ENCODE measurements at regions not wholly inside any gene's neighbourhood (a gene's known extent, or its start where the extent isn't known, plus 50 kb on each side); places are given as distances from the start of the nearest gene placed in this dataset.

DNA sequence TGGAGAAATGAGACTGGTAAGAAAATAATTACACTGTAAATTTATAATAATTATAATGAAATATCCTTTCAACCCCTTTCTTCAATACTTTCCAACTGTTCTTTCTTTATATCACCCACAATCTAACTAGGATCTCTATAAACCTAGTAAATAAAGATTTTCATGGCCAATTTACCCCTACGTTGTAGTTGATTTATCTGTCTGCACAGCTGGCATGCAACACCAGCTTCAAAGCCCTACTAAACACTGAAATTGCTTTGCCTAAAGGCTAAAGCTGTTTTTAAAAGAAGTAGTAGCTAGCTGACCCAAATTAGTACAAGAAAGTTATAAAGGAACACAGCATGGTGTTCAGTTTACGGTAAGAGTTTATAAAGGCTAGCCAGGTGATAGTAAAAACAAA, 140.1 kb downstream of the NOL4 start:
- no peak overlapping the region for H3K4me3 ChIP-seq (ENCODE audit: low read depth, low read length)
- TF ChIP-seq, protein P1, sequence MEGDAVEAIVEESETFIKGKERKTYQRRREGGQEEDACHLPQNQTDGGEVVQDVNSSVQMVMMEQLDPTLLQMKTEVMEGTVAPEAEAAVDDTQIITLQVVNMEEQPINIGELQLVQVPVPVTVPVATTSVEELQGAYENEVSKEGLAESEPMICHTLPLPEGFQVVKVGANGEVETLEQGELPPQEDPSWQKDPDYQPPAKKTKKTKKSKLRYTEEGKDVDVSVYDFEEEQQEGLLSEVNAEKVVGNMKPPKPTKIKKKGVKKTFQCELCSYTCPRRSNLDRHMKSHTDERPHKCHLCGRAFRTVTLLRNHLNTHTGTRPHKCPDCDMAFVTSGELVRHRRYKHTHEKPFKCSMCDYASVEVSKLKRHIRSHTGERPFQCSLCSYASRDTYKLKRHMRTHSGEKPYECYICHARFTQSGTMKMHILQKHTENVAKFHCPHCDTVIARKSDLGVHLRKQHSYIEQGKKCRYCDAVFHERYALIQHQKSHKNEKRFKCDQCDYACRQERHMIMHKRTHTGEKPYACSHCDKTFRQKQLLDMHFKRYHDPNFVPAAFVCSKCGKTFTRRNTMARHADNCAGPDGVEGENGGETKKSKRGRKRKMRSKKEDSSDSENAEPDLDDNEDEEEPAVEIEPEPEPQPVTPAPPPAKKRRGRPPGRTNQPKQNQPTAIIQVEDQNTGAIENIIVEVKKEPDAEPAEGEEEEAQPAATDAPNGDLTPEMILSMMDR (IDR thresholded peaks at IDR 0.05; ENCODE audit: insufficient read depth, low read length), result no peak

GRCh38 chr18:34083910-34084535, 140.7 kb downstream of the NOL4 start:
- no peak for DNase-seq (ENCODE audit: low read depth)
- TF ChIP-seq, protein P1 (IDR thresholded peaks at IDR 0.05; ENCODE audit: insufficient read depth, low read length), result no peak
- H3K4me3 ChIP-seq (ENCODE audit: low read depth, low read length), result no peak overlapping the region

More for the DNA sequence above, 140.1 kb downstream of the NOL4 start:
- DNase-seq (ENCODE audit: low read depth), result no peak

DNA sequence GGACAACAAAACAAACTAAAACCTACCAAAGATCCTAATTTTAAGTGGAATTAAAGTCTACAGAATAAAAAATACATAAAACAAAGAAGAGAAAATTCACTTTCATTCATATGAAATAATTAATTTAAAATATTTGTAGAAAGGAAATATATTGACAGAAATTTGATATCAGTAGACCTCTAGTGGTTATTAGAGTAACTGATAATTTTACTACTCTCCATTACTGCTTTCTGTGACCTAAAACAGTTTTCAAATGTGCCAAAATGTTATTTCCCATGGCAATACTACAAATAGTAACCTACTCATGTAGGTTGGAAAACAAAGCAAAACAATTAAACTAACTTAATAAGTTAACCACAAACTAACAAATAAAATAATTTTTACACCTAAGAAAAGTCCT, 147.1 kb downstream of the NOL4 start:
- DNase-seq (ENCODE audit: low read depth), result no peak
- no peak overlapping the region for H3K4me3 ChIP-seq (ENCODE audit: low read depth, low read length)
- TF ChIP-seq, protein P1 (IDR thresholded peaks at IDR 0.05; ENCODE audit: insufficient read depth, low read length), result peak; percentile 4

DNA sequence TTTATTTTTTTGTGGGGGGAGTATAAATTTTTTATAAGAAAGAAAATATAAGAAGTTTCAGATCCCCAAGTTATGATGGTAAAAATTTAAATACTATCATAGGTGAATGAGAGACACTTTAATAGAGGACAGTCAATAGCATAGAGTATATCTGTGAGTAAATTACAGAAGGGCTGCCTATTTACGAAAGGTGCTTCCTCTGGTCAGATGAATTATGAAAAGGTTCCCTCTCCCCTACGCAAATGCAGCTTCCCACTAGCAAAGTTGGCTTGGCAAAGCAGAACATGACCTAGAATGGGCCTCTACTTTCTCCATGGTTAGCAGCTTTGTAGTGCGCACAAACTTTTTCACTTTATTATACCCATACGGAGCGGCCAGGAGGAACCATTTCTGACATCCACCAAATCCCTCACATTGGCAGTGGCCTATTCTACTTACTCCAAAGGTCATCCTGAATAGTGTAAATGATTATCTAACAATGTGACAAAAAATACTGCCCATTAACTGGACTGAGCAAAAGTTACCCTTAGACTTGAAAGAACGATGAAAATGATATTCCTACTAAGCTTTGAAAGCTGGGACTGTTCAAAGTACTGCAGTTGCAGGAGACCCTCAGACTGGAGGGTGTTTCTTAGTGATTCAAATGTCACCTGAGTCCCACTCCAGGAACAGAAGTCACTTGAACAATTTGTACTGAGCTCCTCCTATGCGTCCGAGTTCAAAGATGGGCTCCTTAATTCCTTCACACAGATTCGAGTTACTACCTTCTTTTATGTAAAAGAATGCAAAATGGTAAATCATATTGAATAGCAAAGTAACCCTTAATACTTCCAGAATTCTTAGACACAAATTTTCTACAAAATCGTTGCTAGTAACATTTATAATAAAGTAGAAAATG, 148.5 kb downstream of the NOL4 start:
- DNase-seq (ENCODE audit: low read depth), result no peak
- no peak overlapping the region for H3K4me3 ChIP-seq (ENCODE audit: low read depth, low read length)
- TF ChIP-seq, protein P1 (IDR thresholded peaks at IDR 0.05; ENCODE audit: insufficient read depth, low read length), result no peak

DNA sequence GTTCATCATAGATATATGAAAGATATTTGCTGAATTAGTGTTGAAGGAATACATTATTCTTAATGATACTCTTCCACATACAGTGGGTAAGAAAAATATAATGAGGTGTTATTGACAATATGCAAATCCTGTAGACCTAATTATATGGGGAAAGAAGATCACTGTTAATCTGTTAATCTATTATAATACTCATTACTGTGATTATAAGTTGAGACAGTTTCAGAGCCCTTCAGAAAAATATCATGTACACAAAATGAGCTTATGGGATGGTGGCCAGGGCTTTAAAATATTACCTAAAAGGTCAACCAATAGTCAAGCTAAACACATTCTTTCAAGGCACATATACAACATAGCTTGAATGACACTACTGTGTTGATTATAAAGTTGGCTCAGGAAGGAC, 163.5 kb downstream of the NOL4 start:
- TF ChIP-seq, protein P1 (IDR thresholded peaks at IDR 0.05; ENCODE audit: insufficient read depth, low read length), result no peak

DNA sequence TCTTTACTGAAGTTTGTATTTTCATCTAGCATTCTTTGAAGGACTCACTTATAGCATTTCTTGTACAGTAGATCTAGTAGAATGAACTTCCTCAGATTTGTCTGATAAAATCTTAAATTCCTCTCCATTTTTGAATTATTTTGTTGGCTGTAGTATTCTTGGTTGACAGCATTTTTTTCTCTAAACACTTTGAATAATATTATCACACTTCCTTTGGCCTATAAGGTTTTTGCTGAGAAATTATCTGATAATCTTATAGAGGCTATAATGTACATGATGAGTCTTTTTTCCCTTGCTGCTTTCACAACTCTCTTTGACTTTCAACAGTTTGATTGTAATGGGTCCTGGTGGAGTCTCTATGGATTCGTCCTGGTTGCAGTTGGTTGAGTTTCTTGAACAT, 169.5 kb downstream of the NOL4 start:
- no peak for DNase-seq (ENCODE audit: low read depth)
- TF ChIP-seq, protein P1 (IDR thresholded peaks at IDR 0.05; ENCODE audit: insufficient read depth, low read length), result no peak
- H3K4me3 ChIP-seq (ENCODE audit: low read depth, low read length), result no peak overlapping the region

More for the DNA sequence above, 163.5 kb downstream of the NOL4 start:
- no peak for DNase-seq (ENCODE audit: low read depth)
- H3K4me3 ChIP-seq (ENCODE audit: low read depth, low read length), result no peak overlapping the region
